Endothelial cell (in vitro differentiated cells): ENCODE measurements at regions not wholly inside any gene's neighbourhood (a gene's known extent, or its start where the extent isn't known, plus 50 kb on each side); places are given as distances from the start of the nearest gene placed in this dataset.

Experiments
- DNase-seq: peaks from one replicate; pipeline ENCODE4 v3.0.0; 2021; ENCODE audit warnings: low spot score
- H3K27ac Mint-ChIP-seq: one replicate; pipeline ENCODE4 v1.8.0; 2021; ENCODE audit warnings: mixed read lengths, inconsistent platforms; ENCODE audit not compliant: unreplicated experiment
- H3K27me3 Mint-ChIP-seq: one replicate; pipeline ENCODE4 v1.8.0; 2021; ENCODE audit warnings: mild to moderate bottlenecking, moderate library complexity, mixed read lengths, inconsistent platforms; ENCODE audit not compliant: unreplicated experiment
- H3K36me3 Mint-ChIP-seq: one replicate; pipeline ENCODE4 v1.8.0; 2021; ENCODE audit warnings: mild to moderate bottlenecking, low read depth, mixed read lengths, inconsistent platforms; ENCODE audit not compliant: unreplicated experiment
- H3K4me1 Mint-ChIP-seq: one replicate; pipeline ENCODE4 v1.8.0; 2021; ENCODE audit warnings: mild to moderate bottlenecking, mixed read lengths, inconsistent platforms; ENCODE audit not compliant: unreplicated experiment
- H3K4me3 Mint-ChIP-seq: one replicate; pipeline ENCODE4 v1.8.0; 2021; ENCODE audit warnings: mild to moderate bottlenecking, mixed read lengths, inconsistent platforms; ENCODE audit not compliant: unreplicated experiment
- H3K9me3 Mint-ChIP-seq: one replicate; pipeline ENCODE4 v1.8.0; 2021; ENCODE audit warnings: mixed read lengths, inconsistent platforms; ENCODE audit not compliant: unreplicated experiment
- TF ChIP-seq, protein P1 (sequence below): fragments of 200-600 bp; sonication (generic); IDR thresholded peaks from one replicate; pipeline ENCODE4 v1.5.0; 2021; ENCODE audit warnings: antibody characterized with exemption; ENCODE audit not compliant: unreplicated experiment

DNA sequence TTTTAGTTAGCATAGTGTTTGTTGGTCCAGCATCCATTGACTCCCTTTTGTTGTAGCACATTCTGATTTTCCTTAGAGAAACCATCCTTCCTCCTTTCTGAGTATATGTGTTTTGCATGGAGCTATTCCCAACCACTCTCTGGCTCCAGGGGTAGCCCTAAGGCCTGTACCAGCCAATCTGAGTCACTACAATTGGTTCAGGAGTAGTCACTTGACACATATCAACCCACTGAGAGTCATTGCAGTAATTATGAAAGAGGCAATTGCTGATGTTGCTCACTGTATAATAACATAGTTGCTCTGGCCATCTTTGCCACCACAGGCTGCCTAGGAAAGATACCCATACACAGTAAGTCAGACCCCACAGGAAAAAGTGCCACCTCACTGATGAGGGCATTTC lies 71.2 kb upstream of the GRID2 start:
- Mint-ChIP-seq H3K27me3 (no peaks in the 10 kb centered on the region), H3K27ac (no peak overlapping the region), H3K4me3 (no peak overlapping the region), H3K9me3 (no peaks in the 10 kb centered on the region), H3K36me3 (no peaks in the 10 kb centered on the region), H3K4me1 (peaks cover 15% of the 10 kb centered on the region)
- TF ChIP-seq, protein P1, sequence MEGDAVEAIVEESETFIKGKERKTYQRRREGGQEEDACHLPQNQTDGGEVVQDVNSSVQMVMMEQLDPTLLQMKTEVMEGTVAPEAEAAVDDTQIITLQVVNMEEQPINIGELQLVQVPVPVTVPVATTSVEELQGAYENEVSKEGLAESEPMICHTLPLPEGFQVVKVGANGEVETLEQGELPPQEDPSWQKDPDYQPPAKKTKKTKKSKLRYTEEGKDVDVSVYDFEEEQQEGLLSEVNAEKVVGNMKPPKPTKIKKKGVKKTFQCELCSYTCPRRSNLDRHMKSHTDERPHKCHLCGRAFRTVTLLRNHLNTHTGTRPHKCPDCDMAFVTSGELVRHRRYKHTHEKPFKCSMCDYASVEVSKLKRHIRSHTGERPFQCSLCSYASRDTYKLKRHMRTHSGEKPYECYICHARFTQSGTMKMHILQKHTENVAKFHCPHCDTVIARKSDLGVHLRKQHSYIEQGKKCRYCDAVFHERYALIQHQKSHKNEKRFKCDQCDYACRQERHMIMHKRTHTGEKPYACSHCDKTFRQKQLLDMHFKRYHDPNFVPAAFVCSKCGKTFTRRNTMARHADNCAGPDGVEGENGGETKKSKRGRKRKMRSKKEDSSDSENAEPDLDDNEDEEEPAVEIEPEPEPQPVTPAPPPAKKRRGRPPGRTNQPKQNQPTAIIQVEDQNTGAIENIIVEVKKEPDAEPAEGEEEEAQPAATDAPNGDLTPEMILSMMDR = no peak
- no peak for DNase-seq

DNA sequence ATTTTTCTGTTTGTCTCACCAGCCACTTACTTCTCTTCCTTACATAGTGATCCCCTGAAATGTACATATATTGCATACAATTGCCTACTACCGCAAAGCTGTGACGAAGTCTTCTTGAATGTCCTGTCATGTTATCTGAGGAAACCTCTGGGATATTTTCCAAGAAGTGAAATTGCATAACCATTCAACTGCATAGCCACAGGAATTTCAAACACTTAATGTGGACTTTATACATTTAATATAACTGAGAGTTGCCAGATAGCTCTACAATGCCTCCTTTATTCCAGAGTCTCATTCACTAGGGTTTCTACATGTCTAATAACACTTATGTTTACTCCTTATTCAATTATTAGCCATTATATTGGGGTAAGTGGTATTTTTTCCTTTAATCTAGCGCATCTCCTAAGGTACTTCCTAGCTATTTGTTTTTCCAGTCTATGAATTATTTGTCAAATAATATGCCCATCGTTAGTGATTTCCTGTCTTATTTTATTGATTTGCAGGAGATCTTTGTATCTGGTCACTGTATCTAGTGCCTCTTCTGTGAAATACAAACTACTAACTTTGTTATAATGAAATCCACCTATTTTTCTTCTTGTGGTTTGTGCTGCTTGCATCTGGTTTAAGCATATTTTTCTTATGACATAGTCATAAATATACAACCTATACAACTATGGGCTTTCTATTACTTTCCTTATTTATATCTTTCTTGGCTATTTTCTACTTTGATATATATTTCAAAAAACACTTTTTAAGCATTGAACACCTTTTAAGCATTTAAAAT lies 69.2 kb upstream of the GRID2 start:
- Mint-ChIP-seq H3K4me1 (peaks cover 15% of the 10 kb centered on the region), H3K9me3 (no peaks in the 10 kb centered on the region), H3K27ac (peak overlapping the region; percentile 1), H3K4me3 (no peak overlapping the region), H3K36me3 (no peaks in the 10 kb centered on the region), H3K27me3 (no peaks in the 10 kb centered on the region)
- TF ChIP-seq, protein P1 = no peak
- no peak for DNase-seq

DNA sequence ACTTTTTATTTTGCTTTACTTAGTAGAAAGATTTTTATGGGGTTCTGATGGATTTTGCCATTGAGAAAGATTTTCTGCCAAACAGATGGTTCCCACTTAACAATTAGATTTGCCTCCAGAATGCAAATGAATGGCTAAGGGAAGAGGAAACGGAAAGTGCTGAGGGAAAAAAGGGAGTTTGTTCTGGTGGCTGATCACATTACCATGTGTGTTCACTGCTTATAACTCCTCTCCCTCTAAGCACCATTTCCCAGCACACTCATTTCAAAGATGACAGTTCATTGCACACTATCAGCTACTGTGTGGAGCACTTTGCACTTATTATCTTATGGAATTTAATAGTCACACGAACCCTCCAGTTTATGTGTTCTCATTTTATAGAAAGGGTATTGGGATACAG lies 68.0 kb upstream of the GRID2 start:
- Mint-ChIP-seq H3K27me3 (no peaks in the 10 kb centered on the region), H3K4me1 (peaks cover 15% of the 10 kb centered on the region), H3K27ac (no peak overlapping the region), H3K36me3 (no peaks in the 10 kb centered on the region), H3K4me3 (no peak overlapping the region), H3K9me3 (no peaks in the 10 kb centered on the region)
- DNase-seq = peak; percentile 6
- TF ChIP-seq, protein P1 = no peak

DNA sequence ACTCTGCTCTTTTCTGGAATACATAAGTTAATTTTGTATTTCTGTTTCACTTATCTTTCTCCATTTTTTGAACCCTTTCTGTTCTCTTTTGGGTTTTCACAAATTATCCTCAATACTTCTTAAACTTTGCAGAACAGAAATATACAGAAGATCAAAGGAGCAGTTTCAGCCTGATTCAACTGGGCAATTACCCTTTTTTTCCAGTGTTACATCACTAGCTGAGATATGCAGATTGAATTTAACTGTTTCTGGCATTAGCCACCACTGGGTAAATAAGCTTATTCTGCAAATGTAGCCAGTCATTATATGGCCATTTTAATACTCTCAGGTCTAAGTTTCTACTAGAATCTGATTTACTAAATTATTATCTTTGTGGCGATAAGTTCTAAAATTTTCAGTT lies 66.9 kb upstream of the GRID2 start:
- H3K36me3 Mint-ChIP-seq = no peaks in the 10 kb centered on the region
- no peak for DNase-seq
- TF ChIP-seq, protein P1 = no peak
- H3K27ac Mint-ChIP-seq = no peak overlapping the region
- H3K27me3 Mint-ChIP-seq = no peaks in the 10 kb centered on the region
- H3K9me3 Mint-ChIP-seq = no peaks in the 10 kb centered on the region
- no peak overlapping the region for H3K4me3 Mint-ChIP-seq
- H3K4me1 Mint-ChIP-seq = peaks cover 15% of the 10 kb centered on the region

DNA sequence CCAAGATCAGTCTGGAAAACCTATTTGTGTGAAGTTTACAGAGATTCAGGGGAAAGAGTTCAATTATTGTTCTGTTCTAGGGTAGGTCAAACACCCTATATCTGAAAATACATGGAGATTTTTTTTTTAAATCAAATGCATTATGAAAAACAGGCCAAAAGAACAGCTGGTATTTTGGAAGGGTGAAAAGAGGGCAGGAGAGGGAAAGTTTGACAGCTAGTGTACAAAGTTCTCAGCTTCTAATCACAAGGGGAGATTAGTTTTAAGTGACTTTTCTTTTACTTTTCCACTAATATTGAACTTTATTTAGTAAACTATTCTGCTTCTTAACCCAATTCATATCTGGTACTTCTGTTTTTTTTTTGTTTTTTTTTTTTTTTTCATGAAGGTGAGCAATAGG lies 66.2 kb upstream of the GRID2 start:
- Mint-ChIP-seq H3K27ac (no peak overlapping the region), H3K9me3 (no peaks in the 10 kb centered on the region), H3K36me3 (no peaks in the 10 kb centered on the region), H3K4me3 (no peak overlapping the region), H3K27me3 (no peaks in the 10 kb centered on the region), H3K4me1 (peaks cover 15% of the 10 kb centered on the region)
- TF ChIP-seq, protein P1 = no peak
- DNase-seq = no peak
